ENCODE measurements at regions not wholly inside any gene's neighbourhood (a gene's known extent, or its start where the extent isn't known, plus 50 kb on each side); places are given as distances from the start of the nearest gene placed in this dataset.

GRCh38 chr5:96053063-96053735 is 91.5 kb upstream of the ELL2 start:
- TF ChIP-seq CTCF (conservative IDR thresholded peaks at IDR 0.05) = no peak
- TF ChIP-seq EZH2 (IDR thresholded peaks at IDR 0.05; ENCODE audit: low read depth) = no peak
